ENCODE measurements at regions not wholly inside any gene's neighbourhood (a gene's known extent, or its start where the extent isn't known, plus 50 kb on each side); places are given as distances from the start of the nearest gene placed in this dataset.

DNA sequence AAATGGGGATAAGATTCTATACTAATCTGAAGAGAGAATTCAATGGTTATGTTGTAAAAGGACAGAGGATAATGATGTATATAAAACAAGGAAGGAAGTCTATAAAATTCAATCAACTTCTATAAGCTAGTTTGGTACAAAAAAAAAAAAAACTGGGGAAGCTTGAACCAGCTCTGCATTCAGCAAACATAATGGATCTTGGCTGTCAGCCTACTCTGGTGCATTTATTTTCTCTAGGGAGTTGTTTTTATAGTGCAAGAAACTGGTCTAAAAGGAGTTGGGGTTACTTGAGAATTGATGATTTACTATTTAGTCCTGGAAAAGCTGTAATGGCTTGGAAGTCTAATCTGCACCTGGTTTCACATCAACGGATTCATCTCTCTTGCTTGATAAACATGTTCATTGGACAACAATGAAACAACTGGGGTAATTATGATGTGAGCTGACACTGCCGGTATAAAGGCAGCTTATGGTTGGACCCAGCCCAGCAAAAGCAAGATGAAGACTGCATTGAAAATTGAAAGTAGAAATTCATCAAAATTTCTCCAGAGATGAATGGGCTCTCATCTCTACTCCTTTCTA, 199.4 kb upstream of the NRIP1 start:
- Histone ChIP-seq H3K4me3 (no peak overlapping the region), H3K9me3 (no peaks in the 10 kb centered on the region), H3K27me3 (ENCODE audit: low read depth) (no peaks in the 10 kb centered on the region), H3K36me3 (no peaks in the 10 kb centered on the region), H3K27ac (no peak overlapping the region), H3K4me1 (no peaks in the 10 kb centered on the region)
- DNase-seq (no peak), ATAC-seq (no peak)
- TF ChIP-seq, protein P1, sequence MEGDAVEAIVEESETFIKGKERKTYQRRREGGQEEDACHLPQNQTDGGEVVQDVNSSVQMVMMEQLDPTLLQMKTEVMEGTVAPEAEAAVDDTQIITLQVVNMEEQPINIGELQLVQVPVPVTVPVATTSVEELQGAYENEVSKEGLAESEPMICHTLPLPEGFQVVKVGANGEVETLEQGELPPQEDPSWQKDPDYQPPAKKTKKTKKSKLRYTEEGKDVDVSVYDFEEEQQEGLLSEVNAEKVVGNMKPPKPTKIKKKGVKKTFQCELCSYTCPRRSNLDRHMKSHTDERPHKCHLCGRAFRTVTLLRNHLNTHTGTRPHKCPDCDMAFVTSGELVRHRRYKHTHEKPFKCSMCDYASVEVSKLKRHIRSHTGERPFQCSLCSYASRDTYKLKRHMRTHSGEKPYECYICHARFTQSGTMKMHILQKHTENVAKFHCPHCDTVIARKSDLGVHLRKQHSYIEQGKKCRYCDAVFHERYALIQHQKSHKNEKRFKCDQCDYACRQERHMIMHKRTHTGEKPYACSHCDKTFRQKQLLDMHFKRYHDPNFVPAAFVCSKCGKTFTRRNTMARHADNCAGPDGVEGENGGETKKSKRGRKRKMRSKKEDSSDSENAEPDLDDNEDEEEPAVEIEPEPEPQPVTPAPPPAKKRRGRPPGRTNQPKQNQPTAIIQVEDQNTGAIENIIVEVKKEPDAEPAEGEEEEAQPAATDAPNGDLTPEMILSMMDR (IDR thresholded peaks at IDR 0.05), result no peak
- intact Hi-C loops (cut with DNase I), result no loop called here

DNA sequence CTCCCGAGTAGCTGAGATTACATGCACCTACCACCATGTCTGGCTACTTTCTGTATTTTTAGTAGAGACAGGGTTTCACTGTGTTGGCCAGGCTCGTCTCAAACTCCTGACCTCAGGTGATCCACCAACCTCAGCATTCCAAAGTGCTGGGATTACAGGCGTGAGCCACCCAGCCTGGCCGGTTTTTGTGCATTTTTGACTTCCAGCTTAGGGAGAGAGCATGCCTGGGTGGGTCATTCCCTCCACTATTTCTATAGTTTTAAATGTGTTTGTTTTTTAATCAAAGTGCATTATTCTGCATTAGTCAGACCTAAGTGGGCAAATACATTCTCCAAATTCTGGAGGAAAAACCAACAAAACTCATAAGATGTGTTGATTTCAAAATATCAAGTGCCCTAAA, 207.4 kb upstream of the NRIP1 start:
- ATAC-seq, result no peak
- Histone ChIP-seq H3K4me1 (no peaks in the 10 kb centered on the region), H3K4me3 (no peak overlapping the region), H3K36me3 (no peaks in the 10 kb centered on the region), H3K9me3 (no peaks in the 10 kb centered on the region), H3K27me3 (ENCODE audit: low read depth) (no peaks in the 10 kb centered on the region), H3K27ac (no peak overlapping the region)
- TF ChIP-seq, protein P1 (IDR thresholded peaks at IDR 0.05), result no peak
- DNase-seq, result no peak
- intact Hi-C loops (cut with DNase I), result no loop called here

DNA sequence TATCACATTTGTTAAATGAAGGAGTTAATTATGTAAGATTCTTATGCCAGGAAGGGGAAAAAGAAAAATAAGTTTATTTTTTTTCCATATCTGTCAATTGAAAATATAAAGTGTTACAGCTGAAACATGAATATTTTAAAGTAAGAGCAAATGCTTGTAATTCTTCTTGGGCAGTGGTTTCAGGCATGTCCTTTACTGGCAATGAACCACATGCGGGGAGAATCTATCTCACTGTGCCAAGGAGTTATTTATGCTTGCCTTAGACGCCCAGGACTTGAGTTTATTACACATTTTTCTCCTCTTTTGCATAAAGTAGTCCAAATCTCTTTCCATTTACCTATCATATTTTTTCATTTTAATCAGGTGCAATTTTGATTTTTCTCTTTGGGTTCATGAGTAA, 207.8 kb upstream of the NRIP1 start:
- ATAC-seq (no peak), DNase-seq (no peak)
- intact Hi-C loops (cut with DNase I), result no loop called here
- Histone ChIP-seq H3K4me1 (no peaks in the 10 kb centered on the region), H3K9me3 (no peaks in the 10 kb centered on the region), H3K4me3 (no peak overlapping the region), H3K27ac (no peak overlapping the region), H3K36me3 (no peaks in the 10 kb centered on the region), H3K27me3 (ENCODE audit: low read depth) (no peaks in the 10 kb centered on the region)
- TF ChIP-seq, protein P1 (IDR thresholded peaks at IDR 0.05), result no peak

DNA sequence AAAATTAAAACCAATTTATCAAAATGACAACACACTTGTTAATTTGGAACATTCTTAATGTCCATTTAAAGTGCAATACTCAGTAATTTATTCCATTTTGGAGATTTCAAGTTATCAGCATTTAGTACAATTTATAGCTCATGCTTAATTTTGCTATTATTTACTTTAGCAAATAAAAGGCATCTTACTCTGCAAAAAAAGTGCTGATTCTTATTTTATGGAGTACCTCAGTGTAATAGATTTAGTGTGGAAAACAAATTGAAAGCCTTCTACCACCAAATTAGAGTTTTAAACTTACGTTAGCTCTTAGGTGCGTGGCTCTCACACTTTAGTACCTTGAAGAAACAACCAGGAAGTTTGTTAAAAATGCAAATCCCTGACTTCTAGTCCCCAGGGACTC, 208.4 kb upstream of the NRIP1 start:
- H3K4me1 ChIP-seq, result no peaks in the 10 kb centered on the region
- no peaks in the 10 kb centered on the region for H3K27me3 ChIP-seq (ENCODE audit: low read depth)
- no peak for DNase-seq
- intact Hi-C loops (cut with DNase I), result no loop called here
- TF ChIP-seq, protein P1 (IDR thresholded peaks at IDR 0.05), result no peak
- no peaks in the 10 kb centered on the region for H3K36me3 ChIP-seq
- no peak overlapping the region for H3K4me3 ChIP-seq
- H3K27ac ChIP-seq, result no peak overlapping the region
- H3K9me3 ChIP-seq, result no peaks in the 10 kb centered on the region
- no peak for ATAC-seq

DNA sequence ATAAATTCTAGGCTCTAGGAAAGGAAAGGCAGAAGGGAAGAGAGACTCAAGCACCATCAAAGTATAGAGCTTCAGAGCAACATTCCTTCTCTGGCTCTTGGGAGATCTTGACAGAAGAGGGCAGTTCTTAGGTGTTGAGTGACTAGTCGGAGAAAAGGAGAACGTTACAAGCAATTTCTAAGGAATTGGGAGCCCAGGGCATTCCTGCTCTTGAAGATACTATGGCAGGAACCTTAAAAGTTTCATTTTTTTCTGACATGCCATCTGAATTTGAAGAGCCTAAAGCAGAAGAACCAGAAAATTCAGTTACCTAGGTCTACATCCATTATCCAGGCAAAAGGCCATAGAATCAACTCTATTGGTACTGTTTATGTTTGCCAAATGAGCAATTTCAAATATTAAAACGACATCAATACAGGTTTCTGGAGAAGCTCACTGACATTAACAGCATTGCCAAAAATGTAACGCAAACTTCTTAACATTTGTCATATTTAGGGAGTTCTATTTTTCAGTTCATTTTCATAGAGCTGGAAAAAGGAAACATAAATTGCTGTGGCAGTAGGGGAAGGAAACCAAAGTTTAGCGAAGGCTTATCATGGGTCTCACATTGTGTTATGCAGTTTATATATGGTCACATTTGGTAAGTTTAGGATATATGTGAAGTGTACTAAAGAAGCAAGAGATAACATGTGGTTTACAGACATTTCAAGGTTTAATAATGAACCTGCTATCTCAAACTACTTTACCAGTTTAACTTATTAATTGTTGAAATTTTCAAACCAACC, 210.1 kb upstream of the NRIP1 start:
- intact Hi-C loops (cut with DNase I), result no loop called here
- no peak overlapping the region for H3K4me3 ChIP-seq
- no peaks in the 10 kb centered on the region for H3K27me3 ChIP-seq (ENCODE audit: low read depth)
- no peaks in the 10 kb centered on the region for H3K4me1 ChIP-seq
- TF ChIP-seq, protein P1 (IDR thresholded peaks at IDR 0.05), result no peak
- H3K36me3 ChIP-seq, result no peaks in the 10 kb centered on the region
- DNase-seq (no peak), ATAC-seq (no peak)
- no peak overlapping the region for H3K27ac ChIP-seq
- H3K9me3 ChIP-seq, result no peaks in the 10 kb centered on the region
